ENCODE measurements at regions not wholly inside any gene's neighbourhood (a gene's known extent, or its start where the extent isn't known, plus 50 kb on each side); places are given as distances from the start of the nearest gene placed in this dataset.

- H3K36me3 Mint-ChIP-seq (ENCODE audit: unreplicated experiment) = peaks cover 9% of the 10 kb centered on the region
- no peak for DNase-seq
- H3K27me3 Mint-ChIP-seq (ENCODE audit: unreplicated experiment) = peaks cover 7% of the 10 kb centered on the region
- no peak overlapping the region for H3K4me3 Mint-ChIP-seq (ENCODE audit: unreplicated experiment)
- H3K27ac Mint-ChIP-seq (ENCODE audit: unreplicated experiment) = no peak overlapping the region
- peaks cover 8% of the 10 kb centered on the region for H3K4me1 Mint-ChIP-seq (ENCODE audit: low read depth, unreplicated experiment)
- no peak for TF ChIP-seq CTCF (IDR thresholded peaks at IDR 0.05; ENCODE audit: partially characterized antibody, unreplicated experiment)
- H3K9me3 Mint-ChIP-seq (ENCODE audit: unreplicated experiment) = peaks cover 9% of the 10 kb centered on the region
Observed at GRCh38 chr3:194781617-194782016, 95.9 kb downstream of the FAM43A start.

- DNase-seq = no peak
- Mint-ChIP-seq H3K4me3 (ENCODE audit: unreplicated experiment) (no peak overlapping the region), H3K27ac (ENCODE audit: unreplicated experiment) (no peak overlapping the region), H3K36me3 (ENCODE audit: unreplicated experiment) (peaks cover 9% of the 10 kb centered on the region), H3K27me3 (ENCODE audit: unreplicated experiment) (no peaks in the 10 kb centered on the region), H3K4me1 (ENCODE audit: low read depth, unreplicated experiment) (peaks cover 10% of the 10 kb centered on the region), H3K9me3 (ENCODE audit: unreplicated experiment) (peaks cover 7% of the 10 kb centered on the region)
- TF ChIP-seq CTCF (IDR thresholded peaks at IDR 0.05; ENCODE audit: partially characterized antibody, unreplicated experiment) = no peak
Observed at GRCh38 chr3:194782698-194783404, 97.2 kb downstream of the FAM43A start.

GRCh38 chr3:194784361-194784760 is 98.7 kb downstream of the FAM43A start:
- no peak for DNase-seq
- H3K9me3 Mint-ChIP-seq (ENCODE audit: unreplicated experiment) = peaks cover 7% of the 10 kb centered on the region
- H3K4me1 Mint-ChIP-seq (ENCODE audit: low read depth, unreplicated experiment) = peaks cover 10% of the 10 kb centered on the region
- peaks cover 9% of the 10 kb centered on the region for H3K36me3 Mint-ChIP-seq (ENCODE audit: unreplicated experiment)
- no peak overlapping the region for H3K4me3 Mint-ChIP-seq (ENCODE audit: unreplicated experiment)
- no peaks in the 10 kb centered on the region for H3K27me3 Mint-ChIP-seq (ENCODE audit: unreplicated experiment)
- H3K27ac Mint-ChIP-seq (ENCODE audit: unreplicated experiment) = no peak overlapping the region
- TF ChIP-seq CTCF (IDR thresholded peaks at IDR 0.05; ENCODE audit: partially characterized antibody, unreplicated experiment) = no peak

GRCh38 chr3:194785315-194785714 is 99.6 kb downstream of the FAM43A start:
- no peak for DNase-seq
- H3K4me1 Mint-ChIP-seq (ENCODE audit: low read depth, unreplicated experiment) = peaks cover 10% of the 10 kb centered on the region
- H3K4me3 Mint-ChIP-seq (ENCODE audit: unreplicated experiment) = no peak overlapping the region
- peaks cover 2% of the 10 kb centered on the region for H3K9me3 Mint-ChIP-seq (ENCODE audit: unreplicated experiment)
- H3K36me3 Mint-ChIP-seq (ENCODE audit: unreplicated experiment) = peaks cover 4% of the 10 kb centered on the region
- H3K27me3 Mint-ChIP-seq (ENCODE audit: unreplicated experiment) = no peaks in the 10 kb centered on the region
- TF ChIP-seq CTCF (IDR thresholded peaks at IDR 0.05; ENCODE audit: partially characterized antibody, unreplicated experiment) = no peak
- H3K27ac Mint-ChIP-seq (ENCODE audit: unreplicated experiment) = no peak overlapping the region

- DNase-seq = no peak
- Mint-ChIP-seq H3K4me1 (ENCODE audit: low read depth, unreplicated experiment) (peaks cover 10% of the 10 kb centered on the region), H3K9me3 (ENCODE audit: unreplicated experiment) (peaks cover 2% of the 10 kb centered on the region), H3K36me3 (ENCODE audit: unreplicated experiment) (peaks cover 4% of the 10 kb centered on the region), H3K4me3 (ENCODE audit: unreplicated experiment) (no peak overlapping the region), H3K27me3 (ENCODE audit: unreplicated experiment) (peaks cover 2% of the 10 kb centered on the region), H3K27ac (ENCODE audit: unreplicated experiment) (no peak overlapping the region)
- no peak for TF ChIP-seq CTCF (IDR thresholded peaks at IDR 0.05; ENCODE audit: partially characterized antibody, unreplicated experiment)
Observed at GRCh38 chr3:194787072-194787471, 101.4 kb downstream of the FAM43A start.

Data from glutamatergic neuron (in vitro differentiated cells).